GM12878 (cell line): ENCODE measurements at regions not wholly inside any gene's neighbourhood (a gene's known extent, or its start where the extent isn't known, plus 50 kb on each side); places are given as distances from the start of the nearest gene placed in this dataset.
"Not testable (repeated sequence)": the region's sequence is repeated elsewhere in the genome, so short reads cannot be mapped to it uniquely, and the experiment has no call there.

Source experiments
- ATAC-seq: fragments of 200-7000 bp; cut with Tn5 transposase; 3 replicates; pipeline ENCODE4 v1.9.1; 2020; ENCODE audit warnings: mild to moderate bottlenecking, moderate library complexity
- BruUV-seq: library from RNA; stranded (reverse); fragments of 400-500 nt; replicated peaks from 2 replicates; lab custom pipeline; 2021; lab: Mats Ljungman, UMichigan
- CTCF ChIA-PET: fragments of 300-600 bp; sonication (Branson Sonifier 250); formaldehyde crosslinking; extraction: SDS; loops from one replicate; lab custom pipeline; 2021; ENCODE audit warnings: inconsistent platforms; lab: Yijun Ruan, JAX
- POLR2A ChIA-PET: fragments of 350-600 bp; formaldehyde crosslinking; extraction: SDS; loops from one replicate; lab custom pipeline; 2021; ENCODE audit warnings: inconsistent platforms; lab: Charles Lee
- RAD21 ChIA-PET: fragments of 300-600 bp; sonication (Branson Sonifier 250); formaldehyde crosslinking; loops from one replicate; lab custom pipeline; 2023; ENCODE audit warnings: antibody characterized with exemption; ENCODE audit not compliant: unreplicated experiment; lab: Charles Lee
- SMC1A ChIA-PET: fragments of 300-600 bp; sonication (Branson Sonifier 250); formaldehyde crosslinking; loops from one replicate; lab custom pipeline; 2023; ENCODE audit not compliant: unreplicated experiment, uncharacterized antibody; lab: Charles Lee
- DNase-seq: peaks from one replicate; pipeline ENCODE4 v3.0.0-alpha.2; 2011; ENCODE audit warnings: low read depth, low spot score
- FAIRE-seq: peaks from 3 replicates; lab custom pipeline; 2011; peaks lifted over from hg19 to GRCh38; lab: Jason Lieb, UNC
- H2AFZ ChIP-seq: 2 replicates; pipeline ENCODE4 v1.6.0; 2011; ENCODE audit warnings: low read depth, low read length, control low read depth; ENCODE audit not compliant: control insufficient read depth
- H3K27ac ChIP-seq: 2 replicates; pipeline ENCODE4 v1.5.1; 2011; ENCODE audit warnings: control low read depth; ENCODE audit not compliant: control insufficient read depth, insufficient read depth
- H3K27me3 ChIP-seq, 2 experiments: replicated peaks in 1 of 2; 2 replicates each; pipeline versions ENCODE4 v1.6.0 to v1.6.1; 2011; ENCODE audit warnings: low read length in 1 of 2; ENCODE audit not compliant: control insufficient read depth in 2 of 2, insufficient read depth in 2 of 2
- H3K36me3 ChIP-seq, 2 experiments: 2 replicates each; pipeline ENCODE4 v1.5.1; 2011; ENCODE audit warnings: low read length in 1 of 2; ENCODE audit not compliant: control insufficient read depth in 2 of 2, insufficient read depth in 2 of 2
- H3K4me1 ChIP-seq: 2 replicates; pipeline ENCODE4 v1.6.1; 2011; ENCODE audit warnings: mild to moderate bottlenecking, low read length, moderate library complexity, mixed read lengths; ENCODE audit not compliant: control insufficient read depth, insufficient read depth
- H3K4me2 ChIP-seq: 2 replicates; pipeline ENCODE4 v1.6.0; 2011; ENCODE audit warnings: control low read depth; ENCODE audit not compliant: control insufficient read depth, insufficient read depth
- H3K4me3 ChIP-seq: fragments of 200-600 bp; sonication (generic); 2 replicates; pipeline ENCODE4 v1.5.1; 2016
- H3K79me2 ChIP-seq: 2 replicates; pipeline ENCODE4 v1.6.0; 2011; ENCODE audit warnings: low read length; ENCODE audit not compliant: control insufficient read depth, insufficient read depth
- H3K9ac ChIP-seq: 2 replicates; pipeline ENCODE4 v1.8.0; 2011; ENCODE audit warnings: low read length, control low read depth, mixed read lengths; ENCODE audit not compliant: control insufficient read depth, insufficient read depth
- H3K9me3 ChIP-seq: replicated peaks from 3 replicates; pipeline ENCODE4 v1.5.1; 2011; ENCODE audit warnings: mild to moderate bottlenecking, low read length; ENCODE audit not compliant: control insufficient read depth, insufficient read depth
- H4K20me1 ChIP-seq: 2 replicates; pipeline ENCODE4 v1.6.0; 2011; ENCODE audit not compliant: control insufficient read depth, insufficient read depth
- BMI1 ChIP-seq: fragments of 450-650 bp; IDR thresholded peaks from 2 replicates; pipeline ENCODE4 v1.6.1; 2016; ENCODE audit warnings: mild to moderate bottlenecking, moderate library complexity, borderline replicate concordance
- ETV6 ChIP-seq, 2 experiments: fragments of 450-650 bp in 1 of 2; IDR thresholded peaks in 1 of 2; conservative IDR thresholded peaks in 1 of 2; 2 replicates each; pipeline ENCODE4 v1.6.1; 2014; ENCODE audit warnings: antibody characterized with exemption in 1 of 2, borderline replicate concordance in 1 of 2, low read depth in 1 of 2, mild to moderate bottlenecking in 1 of 2, moderate library complexity in 1 of 2
- HDAC2 ChIP-seq: fragments of 200-600 bp; sonication (generic); IDR thresholded peaks from 2 replicates; pipeline ENCODE4 v1.6.1; 2017
- HDGF ChIP-seq: fragments of 450-650 bp; IDR thresholded peaks from 2 replicates; pipeline ENCODE4 v1.6.1; 2016; ENCODE audit warnings: antibody characterized with exemption
- IKZF2 ChIP-seq, 2 experiments: fragments of 450-650 bp; IDR thresholded peaks; 2 replicates each; pipeline ENCODE4 v1.6.1; 2017; ENCODE audit warnings: mild to moderate bottlenecking in 2 of 2, moderate library complexity in 2 of 2
- PML ChIP-seq: IDR thresholded peaks from 2 replicates; pipeline ENCODE4 v1.6.1; 2012; ENCODE audit warnings: low read length, inconsistent platforms
- POLR2AphosphoS5 ChIP-seq: IDR thresholded peaks from 2 replicates; pipeline ENCODE4 v1.6.1; 2011; ENCODE audit warnings: mild to moderate bottlenecking, low read length, inconsistent platforms
- RFX5 ChIP-seq: IDR thresholded peaks from 2 replicates; pipeline ENCODE4 v1.6.1; 2011; ENCODE audit warnings: low read depth, low read length, improper control_type of control experiment
- ZBED1 ChIP-seq: IDR thresholded peaks from 2 replicates; pipeline ENCODE4 v1.6.1; 2016; ENCODE audit warnings: borderline replicate concordance
- ZBTB4 ChIP-seq: fragments of 450-650 bp; formaldehyde crosslinking; IDR thresholded peaks from 2 replicates; pipeline ENCODE4 v1.4.0; 2022; ENCODE audit warnings: mild to moderate bottlenecking, moderate library complexity
- ZNF384 ChIP-seq: IDR thresholded peaks from 2 replicates; pipeline ENCODE4 v1.6.1; 2012; ENCODE audit warnings: low read depth, mild to moderate bottlenecking, low read length, improper control_type of control experiment, borderline replicate concordance
- ZSCAN29 ChIP-seq: fragments of 450-650 bp; IDR thresholded peaks from 2 replicates; pipeline ENCODE4 v1.6.1; 2017; ENCODE audit warnings: mild to moderate bottlenecking, moderate library complexity
- WGBS: methylation state at CpG from one replicate; pipeline ENCODE4 v1.1.6; 2016; ENCODE audit warnings: low lambda C conversion rate; ENCODE audit not compliant: insufficient replicate concordance, insufficient coverage; ENCODE audit errors: missing lambda C conversion rate; 5-methylcytosine and 5-hydroxymethylcytosine counted together
- in situ Hi-C: fragments of 300-500 bp; cut with MboI; formaldehyde crosslinking; loops from 9 replicates; pipeline ENCODE4 v1.14.3; 2018; ENCODE audit warnings: mixed read lengths
- intact Hi-C: fragments of 100-400 bp; cut with micrococcal nuclease; formaldehyde crosslinking; loops from one replicate; pipeline ENCODE4 v1.14.2; 2022; ENCODE audit not compliant: unreplicated experiment

- Histone ChIP-seq H3K36me3 (no peaks in the 10 kb centered on the region), H3K9ac (no peak overlapping the region), H3K4me1 (no peaks in the 10 kb centered on the region), H2AFZ (no peak overlapping the region), H3K27ac (no peak overlapping the region), H3K4me3 (no peak overlapping the region), H3K27me3 (no peaks in the 10 kb centered on the region), H3K9me3 (no peaks in the 10 kb centered on the region), H4K20me1 (no peaks in the 10 kb centered on the region), H3K4me2 (no peak overlapping the region), H3K79me2 (no peaks in the 10 kb centered on the region)
- in situ Hi-C loops: no loop called here
- intact Hi-C loops: no loop called here
- ChIA-PET RAD21 (no interaction called here), CTCF (no interaction called here), POLR2A (no interaction called here), SMC1A (no interaction called here)
- 74% methylated on average over 3 of the region's 3 CpGs for WGBS
- no TSS peak for BruUV-seq
- no peak for ATAC-seq
- TF ChIP-seq HDGF (no peak), ZNF384 (no peak), RFX5 (no peak), ETV6 (conservative IDR thresholded peaks at IDR 0.05 in 1 of 2, IDR thresholded peaks at IDR 0.05 in 1 of 2; ENCODE audit: borderline replicate concordance in 1 of 2, low read depth in 1 of 2) (no peak), HDAC2 (no peak), ZBTB4 (CRISPR knock-in tag) (no peak), ZBED1 (no peak), POLR2AphosphoS5 (no peak), BMI1 (no peak), ZSCAN29 (no peak), IKZF2 (IDR thresholded peaks at IDR 0.05) (no peak), PML (no peak)
- no peak for FAIRE-seq
- DNase-seq: no peak
Observed at GRCh38 chr9:106179191-106179590, 484.9 kb downstream of the TMEM38B start.

- ChIA-PET SMC1A (interaction anchor here (0.6 kb wide), 1 partner anchor 1391 kb away, joined by 3 read pairs; no protein-coding TSS in a partner anchor), CTCF (interaction anchor here (0.5 to 1.2 kb wide), 2 partner anchors 231 to 636 kb away, joined by 3 read pairs; no protein-coding TSS in a partner anchor)
- H3K4me2 ChIP-seq, H3K27me3 ChIP-seq, H3K9ac ChIP-seq, H2AFZ ChIP-seq, H3K4me3 ChIP-seq, H3K4me1 ChIP-seq, in situ Hi-C loops, ATAC-seq, DNase-seq, H3K79me2 ChIP-seq, RAD21 ChIA-PET, intact Hi-C loops, BruUV-seq, H3K36me3 ChIP-seq, H3K9me3 ChIP-seq, POLR2A ChIA-PET, FAIRE-seq, H4K20me1 ChIP-seq, H3K27ac ChIP-seq: not testable (repeated sequence)
- WGBS: 9% methylated on average over 7 of the region's 8 CpGs
Observed at GRCh38 chr9:106203815-106204516, 509.6 kb downstream of the TMEM38B start.
